Colonic mucosa (tissue), 4 donors: ENCODE measurements at regions not wholly inside any gene's neighbourhood (a gene's known extent, or its start where the extent isn't known, plus 50 kb on each side); places are given as distances from the start of the nearest gene placed in this dataset.

Experiments used
- DNase-seq: peaks from one replicate; pipeline ENCODE4 v3.0.0-alpha.2; 2020
- H3K27ac ChIP-seq: fragments of 200-600 bp; one replicate; pipeline ENCODE4 v1.8.0; 2021
- H3K27me3 ChIP-seq: fragments of 200-600 bp; one replicate; pipeline ENCODE4 v1.8.0; 2021
- H3K36me3 ChIP-seq: fragments of 200-600 bp; one replicate; pipeline ENCODE4 v1.8.0; 2021
- H3K4me1 ChIP-seq: fragments of 200-600 bp; one replicate; pipeline ENCODE4 v1.8.0; 2021; ENCODE audit warnings: mild to moderate bottlenecking
- H3K4me3 ChIP-seq: fragments of 200-600 bp; one replicate; pipeline ENCODE4 v1.8.0; 2021
- H3K9ac ChIP-seq, 2 donors: one replicate each; pipeline ENCODE4 v1.7.0; 2013; ENCODE audit warnings: control low read depth in 2 of 2, low read depth in 2 of 2, low read length in 2 of 2
- H3K9me3 ChIP-seq: fragments of 200-600 bp; one replicate; pipeline ENCODE4 v1.8.0; 2021
- intact Hi-C: fragments of 100-400 bp; cut with DNase I; formaldehyde crosslinking; loops from one replicate; pipeline ENCODE4 v1.14.1; 2022
- TF ChIP-seq, protein P1 (sequence below): fragments of 200-600 bp; IDR thresholded peaks from one replicate; pipeline ENCODE4 v1.8.0; 2022; ENCODE audit warnings: antibody characterized with exemption, mild to moderate bottlenecking
- donor health status: healthy.
- donor health status: DM: no; HTN: no; CAD: no.
- donor health status: DM: no; HTN: no; CAD: no.

DNA sequence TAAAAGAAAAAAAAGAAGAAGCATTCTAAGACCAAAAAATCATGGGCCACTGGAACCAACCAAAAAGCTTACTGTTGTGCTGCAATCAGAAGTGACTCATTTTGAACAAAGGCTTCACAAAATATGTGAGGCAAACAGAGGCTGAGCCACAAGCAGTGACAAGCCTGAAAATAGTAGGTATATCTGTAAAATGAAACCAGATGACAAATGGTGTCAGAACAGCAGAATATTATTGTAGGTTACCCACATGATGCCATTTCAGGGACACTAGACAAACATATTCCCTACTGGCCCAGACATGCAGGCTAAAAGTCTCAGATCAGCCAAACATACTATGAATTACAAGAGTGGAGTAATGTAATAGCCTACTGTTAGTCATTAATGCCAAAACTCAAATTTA lies 1301.8 kb upstream of the DIAPH2 start:
- H3K9ac ChIP-seq = no peak overlapping the region
- intact Hi-C loops = no loop called here
- H3K9me3 ChIP-seq = no peaks in the 10 kb centered on the region
- H3K27me3 ChIP-seq = no peaks in the 10 kb centered on the region
- no peaks in the 10 kb centered on the region for H3K36me3 ChIP-seq
- DNase-seq = no peak
- H3K4me3 ChIP-seq = no peak overlapping the region
- no peak overlapping the region for H3K27ac ChIP-seq
- H3K4me1 ChIP-seq = no peaks in the 10 kb centered on the region
- TF ChIP-seq, protein P1, sequence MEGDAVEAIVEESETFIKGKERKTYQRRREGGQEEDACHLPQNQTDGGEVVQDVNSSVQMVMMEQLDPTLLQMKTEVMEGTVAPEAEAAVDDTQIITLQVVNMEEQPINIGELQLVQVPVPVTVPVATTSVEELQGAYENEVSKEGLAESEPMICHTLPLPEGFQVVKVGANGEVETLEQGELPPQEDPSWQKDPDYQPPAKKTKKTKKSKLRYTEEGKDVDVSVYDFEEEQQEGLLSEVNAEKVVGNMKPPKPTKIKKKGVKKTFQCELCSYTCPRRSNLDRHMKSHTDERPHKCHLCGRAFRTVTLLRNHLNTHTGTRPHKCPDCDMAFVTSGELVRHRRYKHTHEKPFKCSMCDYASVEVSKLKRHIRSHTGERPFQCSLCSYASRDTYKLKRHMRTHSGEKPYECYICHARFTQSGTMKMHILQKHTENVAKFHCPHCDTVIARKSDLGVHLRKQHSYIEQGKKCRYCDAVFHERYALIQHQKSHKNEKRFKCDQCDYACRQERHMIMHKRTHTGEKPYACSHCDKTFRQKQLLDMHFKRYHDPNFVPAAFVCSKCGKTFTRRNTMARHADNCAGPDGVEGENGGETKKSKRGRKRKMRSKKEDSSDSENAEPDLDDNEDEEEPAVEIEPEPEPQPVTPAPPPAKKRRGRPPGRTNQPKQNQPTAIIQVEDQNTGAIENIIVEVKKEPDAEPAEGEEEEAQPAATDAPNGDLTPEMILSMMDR = no peak

GRCh38 chrX:95383778-95384177 lies 1300.9 kb upstream of the DIAPH2 start:
- TF ChIP-seq, protein P1 = no peak
- Histone ChIP-seq H3K27me3 (no peaks in the 10 kb centered on the region), H3K4me1 (no peaks in the 10 kb centered on the region), H3K9ac (no peak overlapping the region), H3K27ac (no peak overlapping the region), H3K36me3 (no peaks in the 10 kb centered on the region), H3K4me3 (no peak overlapping the region), H3K9me3 (no peaks in the 10 kb centered on the region)
- DNase-seq = no peak
- intact Hi-C loops = no loop called here

DNA sequence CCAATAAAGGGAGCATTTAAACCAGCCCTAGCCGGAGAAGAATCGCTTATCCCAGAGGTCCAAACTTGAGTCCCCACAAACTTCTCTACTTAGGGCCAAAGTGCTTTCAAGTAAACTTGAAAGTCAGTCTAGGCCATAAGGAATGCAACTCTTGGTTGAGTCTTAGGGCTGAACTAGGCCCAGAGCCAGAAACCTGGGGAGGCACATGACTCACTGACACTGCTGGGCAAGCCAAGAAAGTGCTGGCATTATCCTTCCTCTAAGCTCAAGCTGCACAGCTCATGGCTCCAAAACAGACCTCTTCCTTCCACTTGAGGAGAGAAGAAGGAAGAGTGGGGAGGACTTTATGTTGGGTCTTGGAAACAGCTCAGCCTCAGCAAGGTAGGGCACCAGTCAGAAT lies 1257.3 kb upstream of the DIAPH2 start:
- no peak for DNase-seq
- Histone ChIP-seq H3K9me3 (no peaks in the 10 kb centered on the region), H3K27me3 (no peaks in the 10 kb centered on the region), H3K9ac (no peak overlapping the region), H3K36me3 (no peaks in the 10 kb centered on the region), H3K27ac (no peak overlapping the region), H3K4me1 (no peaks in the 10 kb centered on the region), H3K4me3 (no peak overlapping the region)
- TF ChIP-seq, protein P1 = no peak
- intact Hi-C loops = no loop called here

GRCh38 chrX:95435198-95435597 lies 1249.4 kb upstream of the DIAPH2 start:
- no peaks in the 10 kb centered on the region for H3K36me3 ChIP-seq
- no peaks in the 10 kb centered on the region for H3K9me3 ChIP-seq
- no peak overlapping the region for H3K9ac ChIP-seq
- intact Hi-C loops = no loop called here
- no peak overlapping the region for H3K27ac ChIP-seq
- no peaks in the 10 kb centered on the region for H3K4me1 ChIP-seq
- TF ChIP-seq, protein P1 = no peak
- DNase-seq = no peak
- no peaks in the 10 kb centered on the region for H3K27me3 ChIP-seq
- H3K4me3 ChIP-seq = no peak overlapping the region

DNA sequence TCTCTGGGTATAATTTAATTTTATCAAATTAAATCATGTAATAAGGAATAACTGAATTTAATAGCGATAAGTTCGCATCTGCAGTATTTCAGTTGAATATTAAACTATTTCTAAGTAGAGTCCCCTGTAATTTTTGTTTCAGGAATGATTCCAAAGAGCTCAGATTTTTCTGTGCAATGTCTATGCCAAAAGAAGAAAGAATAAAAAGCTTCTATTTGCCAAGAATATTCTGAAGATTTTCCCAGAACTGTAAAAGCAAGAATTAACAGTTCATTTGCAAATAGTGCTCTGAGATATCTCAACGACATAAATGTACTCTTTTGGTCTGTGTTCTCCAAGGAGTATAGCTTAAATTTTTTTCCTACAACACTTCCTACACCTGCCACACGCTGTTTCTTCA lies 1242.8 kb upstream of the DIAPH2 start:
- no peaks in the 10 kb centered on the region for H3K4me1 ChIP-seq
- TF ChIP-seq, protein P1 = no peak
- no peaks in the 10 kb centered on the region for H3K9me3 ChIP-seq
- intact Hi-C loops = no loop called here
- no peak overlapping the region for H3K4me3 ChIP-seq
- H3K36me3 ChIP-seq = no peaks in the 10 kb centered on the region
- H3K27me3 ChIP-seq = no peaks in the 10 kb centered on the region
- H3K9ac ChIP-seq = no peak overlapping the region
- no peak for DNase-seq
- no peak overlapping the region for H3K27ac ChIP-seq

DNA sequence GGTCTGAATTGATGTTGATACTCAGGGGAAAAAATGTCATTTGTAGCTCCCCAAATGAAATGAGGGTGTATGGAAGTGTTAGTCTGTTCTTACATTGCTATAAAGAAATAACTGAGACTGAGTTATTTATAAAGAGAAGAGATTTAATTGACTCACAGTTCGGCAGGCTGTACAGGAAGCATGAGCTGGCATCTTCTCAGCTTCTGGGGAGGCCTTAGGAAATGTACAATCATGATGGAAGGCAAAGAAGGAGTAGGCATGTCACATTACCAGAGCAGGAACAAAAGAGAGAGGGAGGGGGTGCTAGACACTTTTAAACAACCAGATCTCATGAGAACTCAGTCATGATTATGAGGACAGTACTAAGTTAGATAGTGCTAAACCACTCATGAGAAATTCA lies 1199.9 kb upstream of the DIAPH2 start:
- DNase-seq = no peak
- H3K4me3 ChIP-seq = no peak overlapping the region
- no peak overlapping the region for H3K27ac ChIP-seq
- no peaks in the 10 kb centered on the region for H3K27me3 ChIP-seq
- intact Hi-C loops = no loop called here
- H3K36me3 ChIP-seq = no peaks in the 10 kb centered on the region
- H3K9me3 ChIP-seq = no peaks in the 10 kb centered on the region
- no peak overlapping the region for H3K9ac ChIP-seq
- TF ChIP-seq, protein P1 = no peak
- no peaks in the 10 kb centered on the region for H3K4me1 ChIP-seq
